ENCODE measurements at regions not wholly inside any gene's neighbourhood (a gene's known extent, or its start where the extent isn't known, plus 50 kb on each side); places are given as distances from the start of the nearest gene placed in this dataset.

DNA sequence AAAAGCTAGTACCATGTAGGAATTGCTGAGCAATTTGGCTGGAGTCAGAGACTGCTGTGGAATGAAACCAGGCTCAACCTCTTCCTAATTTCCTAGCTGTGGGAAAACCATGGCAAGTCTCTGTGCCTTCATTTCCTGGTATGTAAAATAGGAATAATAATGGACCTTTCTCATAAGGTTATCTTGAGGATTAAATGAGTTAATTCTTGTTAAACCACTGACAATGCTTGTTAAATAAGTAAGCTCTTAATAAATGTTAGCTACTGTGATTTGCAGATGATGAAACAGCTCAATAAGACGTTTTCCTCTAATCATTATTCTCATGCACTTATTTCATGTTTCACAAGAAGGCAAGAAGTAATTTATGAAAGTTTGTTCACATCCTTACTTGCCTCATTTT is 346.7 kb downstream of the RND3 start:
- in situ Hi-C loops (cut with MboI; ENCODE audit: low pct_unique_long_range_greater_than_20kb, low sequenced_read_pairs, unreplicated experiment), result no loop called here
- no peak for TF ChIP-seq CTCF (IDR thresholded peaks at IDR 0.05; ENCODE audit: extremely low read depth, insufficient read depth, missing control alignments)

GRCh38 chr2:150138587-150138986 is 348.9 kb downstream of the RND3 start:
- DNase-seq (ENCODE audit: low spot score), result no peak
- in situ Hi-C loops (cut with MboI; ENCODE audit: low pct_unique_long_range_greater_than_20kb, low sequenced_read_pairs, unreplicated experiment), result no loop called here
- no peak for TF ChIP-seq CTCF (IDR thresholded peaks at IDR 0.05; ENCODE audit: extremely low read depth, insufficient read depth, missing control alignments)

More for the DNA sequence above, 346.7 kb downstream of the RND3 start:
- DNase-seq (ENCODE audit: low spot score), result no peak

DNA sequence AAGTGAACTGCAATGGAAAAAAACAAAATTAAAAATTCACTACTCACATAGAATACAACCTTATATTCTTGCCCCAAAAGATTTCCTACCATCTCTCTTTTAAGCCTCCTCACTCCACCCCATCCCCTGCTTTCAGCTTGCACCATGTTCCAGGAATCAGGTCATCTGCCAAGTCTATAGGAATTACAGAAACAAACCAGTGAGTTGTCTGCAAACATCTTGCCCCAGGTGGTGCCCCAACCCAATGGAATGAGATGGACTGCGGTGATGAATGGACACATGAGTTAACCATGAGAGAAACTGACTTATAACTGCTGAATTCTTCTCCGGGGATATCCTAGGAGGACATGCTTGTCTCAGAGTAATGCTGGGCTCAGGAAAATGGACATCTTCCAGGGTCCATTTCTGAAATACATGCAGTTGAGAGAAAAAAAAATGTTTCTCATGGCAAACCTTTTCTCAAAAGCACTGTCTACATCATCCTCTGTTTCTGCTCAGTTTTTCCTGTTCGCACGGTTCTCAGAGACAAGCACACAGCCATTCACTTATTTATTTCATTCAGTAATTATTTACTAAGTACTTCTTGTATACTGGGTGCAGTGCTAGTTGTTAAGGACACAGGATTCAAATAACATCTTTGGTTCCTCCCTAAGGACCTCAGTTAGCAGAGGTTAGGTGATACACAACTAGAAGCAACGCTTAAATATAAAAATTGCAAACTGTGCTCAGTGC is 350.0 kb downstream of the RND3 start:
- TF ChIP-seq CTCF (IDR thresholded peaks at IDR 0.05; ENCODE audit: extremely low read depth, insufficient read depth, missing control alignments), result no peak
- DNase-seq (ENCODE audit: low spot score), result no peak
- in situ Hi-C loops (cut with MboI; ENCODE audit: low pct_unique_long_range_greater_than_20kb, low sequenced_read_pairs, unreplicated experiment), result no loop called here

- in situ Hi-C loops (cut with MboI; ENCODE audit: low pct_unique_long_range_greater_than_20kb, low sequenced_read_pairs, unreplicated experiment), result no loop called here
- no peak for TF ChIP-seq CTCF (IDR thresholded peaks at IDR 0.05; ENCODE audit: extremely low read depth, insufficient read depth, missing control alignments)
- no peak for DNase-seq (ENCODE audit: low spot score)
Measured at GRCh38 chr2:150136893-150137292, 350.6 kb downstream of the RND3 start.

DNA sequence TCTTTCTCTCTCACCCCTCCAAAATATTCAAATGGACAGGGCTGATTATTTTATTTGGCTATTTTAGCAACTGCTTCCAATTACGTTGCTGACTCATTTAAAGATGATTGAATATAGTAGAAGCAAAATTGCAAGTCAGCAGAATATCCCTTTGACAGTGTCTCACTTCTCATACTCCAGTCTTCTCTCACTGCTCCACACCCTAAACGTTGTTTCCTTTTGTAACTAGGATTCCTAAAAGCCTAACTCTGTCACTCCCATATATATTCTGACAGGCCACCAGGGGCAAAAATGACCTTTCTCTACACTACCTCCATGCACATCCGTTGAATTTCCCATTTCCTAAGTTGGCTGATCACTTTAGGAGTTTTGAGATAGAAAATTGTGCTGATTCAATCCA is 351.1 kb downstream of the RND3 start:
- DNase-seq (ENCODE audit: low spot score), result no peak
- in situ Hi-C loops (cut with MboI; ENCODE audit: low pct_unique_long_range_greater_than_20kb, low sequenced_read_pairs, unreplicated experiment), result no loop called here
- no peak for TF ChIP-seq CTCF (IDR thresholded peaks at IDR 0.05; ENCODE audit: extremely low read depth, insufficient read depth, missing control alignments)

- no peak for DNase-seq (ENCODE audit: low spot score)
- in situ Hi-C loops (cut with MboI; ENCODE audit: low pct_unique_long_range_greater_than_20kb, low sequenced_read_pairs, unreplicated experiment), result no loop called here
- no peak for TF ChIP-seq CTCF (IDR thresholded peaks at IDR 0.05; ENCODE audit: extremely low read depth, insufficient read depth, missing control alignments)
Measured at GRCh38 chr2:150135223-150135883, 352.1 kb downstream of the RND3 start.

Measured in GM13977 (cell line).